GM03348 (cell line): ENCODE measurements at regions not wholly inside any gene's neighbourhood (a gene's known extent, or its start where the extent isn't known, plus 50 kb on each side); places are given as distances from the start of the nearest gene placed in this dataset.

Source experiments
- DNase-seq: peaks from one replicate; pipeline ENCODE4 v3.0.0; 2012; ENCODE audit warnings: low spot score

- no peak for DNase-seq
These were observed 1146.0 kb downstream of the NLGN4X start for GRCh38 chrX:5082705-5083104.

GRCh38 chrX:5080791-5081190 is 1147.9 kb downstream of the NLGN4X start:
- DNase-seq: no peak

GRCh38 chrX:5068550-5068949 is 1160.1 kb downstream of the NLGN4X start:
- DNase-seq: no peak

GRCh38 chrX:5057786-5058185 is 1170.9 kb downstream of the NLGN4X start:
- no peak for DNase-seq

GRCh38 chrX:5054852-5055251 is 1173.8 kb downstream of the NLGN4X start:
- no peak for DNase-seq

GRCh38 chrX:5051831-5052491 is 1176.7 kb downstream of the NLGN4X start:
- no peak for DNase-seq

- DNase-seq: no peak
These were observed 1186.1 kb downstream of the NLGN4X start for GRCh38 chrX:5042563-5042962.

GRCh38 chrX:5031792-5032191 is 1196.9 kb downstream of the NLGN4X start:
- DNase-seq: no peak

- no peak for DNase-seq
These were observed 1213.2 kb downstream of the NLGN4X start for GRCh38 chrX:5015451-5015850.

- no peak for DNase-seq
These were observed 1233.8 kb downstream of the NLGN4X start for GRCh38 chrX:4994855-4995254.

GRCh38 chrX:4978613-4979012 is 1250.1 kb downstream of the NLGN4X start:
- no peak for DNase-seq

- no peak for DNase-seq
These were observed 1257.0 kb downstream of the NLGN4X start for GRCh38 chrX:4971646-4972045.

- DNase-seq: no peak
These were observed 1250.7 kb upstream of the PRKX start for GRCh38 chrX:4964112-4964511.

- no peak for DNase-seq
These were observed 1250.0 kb upstream of the PRKX start for GRCh38 chrX:4963432-4963831.

GRCh38 chrX:4944767-4945166 is 1231.3 kb upstream of the PRKX start:
- DNase-seq: no peak

GRCh38 chrX:4936315-4936714 is 1222.9 kb upstream of the PRKX start:
- DNase-seq: no peak

- DNase-seq: no peak
These were observed 1222.4 kb upstream of the PRKX start for GRCh38 chrX:4935846-4936245.

- DNase-seq: no peak
These were observed 1222.0 kb upstream of the PRKX start for GRCh38 chrX:4935401-4935800.

GRCh38 chrX:4932790-4933189 is 1219.3 kb upstream of the PRKX start:
- DNase-seq: no peak

- DNase-seq: no peak
These were observed 1217.0 kb upstream of the PRKX start for GRCh38 chrX:4930426-4930825.

GRCh38 chrX:4925911-4926310 is 1212.5 kb upstream of the PRKX start:
- no peak for DNase-seq

GRCh38 chrX:4909348-4909747 is 1195.9 kb upstream of the PRKX start:
- no peak for DNase-seq

- DNase-seq: no peak
These were observed 1192.1 kb upstream of the PRKX start for GRCh38 chrX:4905576-4905975.

GRCh38 chrX:4881277-4881676 is 1167.8 kb upstream of the PRKX start:
- DNase-seq: no peak

- DNase-seq: no peak
These were observed 1165.2 kb upstream of the PRKX start for GRCh38 chrX:4878640-4879039.
